ENCODE measurements at regions not wholly inside any gene's neighbourhood (a gene's known extent, or its start where the extent isn't known, plus 50 kb on each side); places are given as distances from the start of the nearest gene placed in this dataset.
"Not testable (repeated sequence)": the region's sequence is repeated elsewhere in the genome, so short reads cannot be mapped to it uniquely, and the experiment has no call there.

DNA sequence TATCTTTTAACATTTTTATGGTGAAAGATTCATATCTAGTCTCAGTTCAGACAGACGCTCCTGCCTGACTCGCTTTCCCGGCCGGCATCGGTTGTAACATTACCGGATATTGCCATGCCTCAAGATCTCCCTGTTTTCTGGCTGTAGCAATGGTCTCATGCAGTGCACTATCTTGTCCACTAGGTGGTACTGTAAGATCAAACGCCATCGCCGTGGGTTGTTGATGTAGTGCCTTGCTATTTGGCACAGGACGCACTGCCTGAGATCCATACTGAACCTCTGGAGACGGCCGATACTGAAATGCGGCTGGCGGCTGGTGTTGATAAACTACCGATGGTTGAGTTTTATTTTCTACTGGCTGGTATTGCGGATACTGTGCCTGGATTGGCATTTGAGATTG lies 75.9 kb upstream of the ZNF195 start:
- TF ChIP-seq, protein P1, sequence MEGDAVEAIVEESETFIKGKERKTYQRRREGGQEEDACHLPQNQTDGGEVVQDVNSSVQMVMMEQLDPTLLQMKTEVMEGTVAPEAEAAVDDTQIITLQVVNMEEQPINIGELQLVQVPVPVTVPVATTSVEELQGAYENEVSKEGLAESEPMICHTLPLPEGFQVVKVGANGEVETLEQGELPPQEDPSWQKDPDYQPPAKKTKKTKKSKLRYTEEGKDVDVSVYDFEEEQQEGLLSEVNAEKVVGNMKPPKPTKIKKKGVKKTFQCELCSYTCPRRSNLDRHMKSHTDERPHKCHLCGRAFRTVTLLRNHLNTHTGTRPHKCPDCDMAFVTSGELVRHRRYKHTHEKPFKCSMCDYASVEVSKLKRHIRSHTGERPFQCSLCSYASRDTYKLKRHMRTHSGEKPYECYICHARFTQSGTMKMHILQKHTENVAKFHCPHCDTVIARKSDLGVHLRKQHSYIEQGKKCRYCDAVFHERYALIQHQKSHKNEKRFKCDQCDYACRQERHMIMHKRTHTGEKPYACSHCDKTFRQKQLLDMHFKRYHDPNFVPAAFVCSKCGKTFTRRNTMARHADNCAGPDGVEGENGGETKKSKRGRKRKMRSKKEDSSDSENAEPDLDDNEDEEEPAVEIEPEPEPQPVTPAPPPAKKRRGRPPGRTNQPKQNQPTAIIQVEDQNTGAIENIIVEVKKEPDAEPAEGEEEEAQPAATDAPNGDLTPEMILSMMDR (IDR thresholded peaks at IDR 0.05) = peak; percentile 56 to 76 (median 68)
- not testable (repeated sequence) for TF ChIP-seq POLR2A (IDR thresholded peaks at IDR 0.05)

Measured in uterus (tissue), 2 donors.